Mesendoderm (in vitro differentiated cells): ENCODE measurements at regions not wholly inside any gene's neighbourhood (a gene's known extent, or its start where the extent isn't known, plus 50 kb on each side); places are given as distances from the start of the nearest gene placed in this dataset.

ENCODE experiments used
- DNase-seq: peaks from one replicate; pipeline ENCODE4 v3.0.0; 2013
- H2AK5ac ChIP-seq: 2 replicates; pipeline ENCODE4 v1.6.1; 2013; ENCODE audit warnings: low read length, inconsistent platforms
- H2BK120ac ChIP-seq: 2 replicates; pipeline ENCODE4 v1.6.1; 2013; ENCODE audit warnings: low read depth, mild to moderate bottlenecking, low read length, moderate library complexity, mixed read lengths
- H2BK15ac ChIP-seq: replicated peaks from 2 replicates; pipeline ENCODE4 v1.6.1; 2013; ENCODE audit warnings: low read depth, mild to moderate bottlenecking, moderate library complexity
- H2BK5ac ChIP-seq: 2 replicates; pipeline ENCODE4 v1.6.1; 2013; ENCODE audit warnings: low read length, inconsistent platforms
- H3K18ac ChIP-seq: 2 replicates; pipeline ENCODE4 v1.6.1; 2013; ENCODE audit warnings: mild to moderate bottlenecking, low read length, mixed read lengths
- H3K23ac ChIP-seq: one replicate; pipeline ENCODE4 v1.6.1; 2013; ENCODE audit warnings: low read length
- H3K27ac ChIP-seq: 2 replicates; pipeline ENCODE4 v1.5.1; 2013; ENCODE audit warnings: low read depth, mild to moderate bottlenecking, inconsistent platforms, low read length, moderate library complexity
- H3K27me3 ChIP-seq: 2 replicates; pipeline ENCODE4 v1.6.1; 2013; ENCODE audit warnings: low read length, control low read depth, mild to moderate bottlenecking, inconsistent platforms; ENCODE audit not compliant: insufficient read depth, poor library complexity
- H3K36me3 ChIP-seq: 2 replicates; pipeline ENCODE4 v1.6.1; 2013; ENCODE audit warnings: low read length, inconsistent platforms; ENCODE audit not compliant: control insufficient read depth, insufficient read depth
- H3K4ac ChIP-seq: one replicate; pipeline ENCODE4 v1.6.1; 2013; ENCODE audit warnings: low read depth, mild to moderate bottlenecking, low read length, moderate library complexity
- H3K4me1 ChIP-seq: 2 replicates; pipeline ENCODE4 v1.6.1; 2013; ENCODE audit warnings: low read depth, low read length, inconsistent platforms; ENCODE audit not compliant: control insufficient read depth
- H3K4me2 ChIP-seq: 2 replicates; pipeline ENCODE4 v1.6.1; 2013; ENCODE audit warnings: low read length
- H3K4me3 ChIP-seq: 2 replicates; pipeline ENCODE4 v1.5.1; 2013; ENCODE audit warnings: mild to moderate bottlenecking, low read length
- H3K56ac ChIP-seq: one replicate; pipeline ENCODE4 v1.6.1; 2013; ENCODE audit warnings: low read length
- H3K79me1 ChIP-seq: 2 replicates; pipeline ENCODE4 v1.6.1; 2013; ENCODE audit warnings: low read length, inconsistent platforms
- H3K79me2 ChIP-seq: 2 replicates; pipeline ENCODE4 v1.6.1; 2013; ENCODE audit warnings: mild to moderate bottlenecking, low read length; ENCODE audit not compliant: control insufficient read depth, insufficient read depth
- H3K9ac ChIP-seq: 2 replicates; pipeline ENCODE4 v1.6.1; 2013; ENCODE audit warnings: low read length, inconsistent platforms
- H4K5ac ChIP-seq: one replicate; pipeline ENCODE4 v1.6.1; 2013; ENCODE audit warnings: low read length
- H4K8ac ChIP-seq: one replicate; pipeline ENCODE4 v1.6.1; 2013; ENCODE audit warnings: low read depth, mild to moderate bottlenecking, control low read depth, low read length, moderate library complexity
- WGBS: extraction: QIAGEN DNeasy Blood & Tissue Kit; methylation state at CpG from one replicate; pipeline ENCODE4 v1.1.7; 2013; ENCODE audit warnings: low lambda C conversion rate, missing lambda C conversion rate; ENCODE audit not compliant: insufficient coverage; ENCODE audit errors: extremely low coverage; 5-methylcytosine and 5-hydroxymethylcytosine counted together

DNA sequence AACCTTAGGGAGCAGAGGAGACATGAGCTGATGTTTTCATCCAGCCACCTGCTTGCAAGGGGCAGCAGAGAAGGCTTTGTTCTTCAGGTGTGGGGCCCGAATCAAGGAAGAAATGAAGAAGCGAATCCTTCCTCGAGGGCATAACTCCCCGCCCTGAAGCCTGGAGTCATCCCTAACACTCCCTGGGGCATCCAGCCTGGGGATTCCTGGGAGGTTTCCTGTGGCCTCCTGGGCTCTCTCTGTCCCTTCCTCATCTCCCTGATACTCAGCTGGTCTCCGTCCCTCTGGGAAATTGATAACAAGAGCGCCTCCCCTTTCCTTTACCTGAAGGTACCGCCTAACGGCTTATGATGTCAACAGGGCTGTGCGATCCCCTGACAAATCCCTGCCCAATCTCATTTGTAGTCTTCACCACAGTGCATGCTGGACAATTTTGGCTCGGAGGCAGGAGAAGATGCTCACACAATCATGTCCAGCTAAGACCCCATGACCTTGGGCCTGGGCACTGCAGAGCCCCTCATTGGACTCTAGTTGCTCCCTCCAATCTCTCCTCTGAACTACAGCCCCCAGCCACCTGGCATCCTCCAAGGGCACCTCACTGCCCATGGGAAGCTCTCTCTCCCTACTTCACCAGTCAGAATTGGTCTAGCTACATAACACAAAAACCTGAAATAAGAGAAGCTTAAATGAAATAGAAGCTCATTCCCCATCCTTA, 80.6 kb upstream of the RTL6 start:
- Histone ChIP-seq H3K23ac (no peak overlapping the region), H3K9ac (no peak overlapping the region), H3K4me1 (no peaks in the 10 kb centered on the region), H3K4ac (no peak overlapping the region), H3K18ac (no peak overlapping the region), H3K4me3 (no peak overlapping the region), H3K56ac (no peak overlapping the region), H3K79me1 (no peaks in the 10 kb centered on the region), H2BK120ac (no peak overlapping the region), H3K36me3 (no peaks in the 10 kb centered on the region), H2BK5ac (no peak overlapping the region), H3K79me2 (no peaks in the 10 kb centered on the region), H3K4me2 (no peak overlapping the region), H2BK15ac (no peak overlapping the region), H3K27me3 (no peaks in the 10 kb centered on the region), H3K27ac (no peak overlapping the region), H4K8ac (no peak overlapping the region), H4K5ac (no peak overlapping the region), H2AK5ac (no peak overlapping the region)
- no CpG with 5 or more reads among the region's 10 CpGs for WGBS
- no peak for DNase-seq

- no peaks in the 10 kb centered on the region for H3K79me1 ChIP-seq
- H3K27me3 ChIP-seq: no peaks in the 10 kb centered on the region
- no peak overlapping the region for H3K4me2 ChIP-seq
- H3K4me3 ChIP-seq: no peak overlapping the region
- no peak overlapping the region for H2AK5ac ChIP-seq
- H4K5ac ChIP-seq: no peak overlapping the region
- H4K8ac ChIP-seq: no peak overlapping the region
- H3K36me3 ChIP-seq: no peaks in the 10 kb centered on the region
- no peak overlapping the region for H2BK120ac ChIP-seq
- no peaks in the 10 kb centered on the region for H3K4me1 ChIP-seq
- H3K18ac ChIP-seq: no peak overlapping the region
- no peak overlapping the region for H3K56ac ChIP-seq
- WGBS: no CpG with 5 or more reads among the region's 3 CpGs
- no peak overlapping the region for H2BK5ac ChIP-seq
- H3K9ac ChIP-seq: no peak overlapping the region
- no peak overlapping the region for H3K27ac ChIP-seq
- no peaks in the 10 kb centered on the region for H3K79me2 ChIP-seq
- no peak overlapping the region for H2BK15ac ChIP-seq
- H3K4ac ChIP-seq: no peak overlapping the region
- no peak overlapping the region for H3K23ac ChIP-seq
- no peak for DNase-seq
Observed at GRCh38 chr22:44578110-44578457, 80.1 kb upstream of the RTL6 start.

DNA sequence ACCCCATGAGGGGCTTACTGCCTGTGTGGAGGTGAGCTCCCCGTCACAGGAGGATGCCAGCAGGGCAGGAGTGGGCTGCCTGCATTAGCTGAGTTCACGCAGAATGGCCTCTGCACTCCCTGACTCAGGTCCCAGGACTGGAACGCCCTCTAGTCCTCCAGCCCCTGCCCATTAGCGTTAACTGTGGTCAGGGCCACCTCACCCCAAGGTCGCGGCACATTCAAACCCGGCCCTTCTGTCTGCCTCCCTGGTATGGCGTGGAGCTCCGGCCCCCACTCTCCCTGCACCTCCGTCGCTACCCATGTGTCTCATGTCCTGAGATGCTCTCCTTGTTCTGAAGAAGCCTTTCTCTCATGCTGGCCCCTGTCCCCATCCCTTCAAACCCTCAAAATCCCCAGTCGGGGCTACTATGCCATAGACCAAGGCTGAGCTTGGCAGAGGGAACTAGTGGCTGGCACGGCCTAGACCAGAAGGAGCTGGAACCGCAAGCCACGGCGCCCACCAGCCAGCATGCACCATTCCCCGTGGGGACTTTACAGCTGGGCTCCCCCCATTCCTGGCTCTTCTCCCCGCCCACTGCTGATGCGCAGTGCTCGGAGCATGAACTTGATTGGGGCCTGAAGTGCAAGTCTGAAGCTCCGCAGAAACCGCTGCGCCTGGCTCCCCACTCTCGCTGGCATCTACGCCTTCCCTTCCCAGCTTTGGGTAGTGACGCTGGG, 79.5 kb upstream of the RTL6 start:
- no peak overlapping the region for H4K5ac ChIP-seq
- no peak overlapping the region for H2AK5ac ChIP-seq
- no peaks in the 10 kb centered on the region for H3K4me1 ChIP-seq
- no peak for DNase-seq
- H2BK15ac ChIP-seq: no peak overlapping the region
- H3K23ac ChIP-seq: no peak overlapping the region
- no peak overlapping the region for H4K8ac ChIP-seq
- H3K4me2 ChIP-seq: no peak overlapping the region
- WGBS: no CpG with 5 or more reads among the region's 26 CpGs
- no peak overlapping the region for H3K9ac ChIP-seq
- H3K56ac ChIP-seq: no peak overlapping the region
- H3K79me2 ChIP-seq: no peaks in the 10 kb centered on the region
- H3K27me3 ChIP-seq: no peaks in the 10 kb centered on the region
- H2BK120ac ChIP-seq: no peak overlapping the region
- no peak overlapping the region for H3K27ac ChIP-seq
- H3K4ac ChIP-seq: no peak overlapping the region
- H3K79me1 ChIP-seq: no peaks in the 10 kb centered on the region
- H3K4me3 ChIP-seq: no peak overlapping the region
- H3K18ac ChIP-seq: no peak overlapping the region
- H3K36me3 ChIP-seq: no peaks in the 10 kb centered on the region
- H2BK5ac ChIP-seq: no peak overlapping the region

DNA sequence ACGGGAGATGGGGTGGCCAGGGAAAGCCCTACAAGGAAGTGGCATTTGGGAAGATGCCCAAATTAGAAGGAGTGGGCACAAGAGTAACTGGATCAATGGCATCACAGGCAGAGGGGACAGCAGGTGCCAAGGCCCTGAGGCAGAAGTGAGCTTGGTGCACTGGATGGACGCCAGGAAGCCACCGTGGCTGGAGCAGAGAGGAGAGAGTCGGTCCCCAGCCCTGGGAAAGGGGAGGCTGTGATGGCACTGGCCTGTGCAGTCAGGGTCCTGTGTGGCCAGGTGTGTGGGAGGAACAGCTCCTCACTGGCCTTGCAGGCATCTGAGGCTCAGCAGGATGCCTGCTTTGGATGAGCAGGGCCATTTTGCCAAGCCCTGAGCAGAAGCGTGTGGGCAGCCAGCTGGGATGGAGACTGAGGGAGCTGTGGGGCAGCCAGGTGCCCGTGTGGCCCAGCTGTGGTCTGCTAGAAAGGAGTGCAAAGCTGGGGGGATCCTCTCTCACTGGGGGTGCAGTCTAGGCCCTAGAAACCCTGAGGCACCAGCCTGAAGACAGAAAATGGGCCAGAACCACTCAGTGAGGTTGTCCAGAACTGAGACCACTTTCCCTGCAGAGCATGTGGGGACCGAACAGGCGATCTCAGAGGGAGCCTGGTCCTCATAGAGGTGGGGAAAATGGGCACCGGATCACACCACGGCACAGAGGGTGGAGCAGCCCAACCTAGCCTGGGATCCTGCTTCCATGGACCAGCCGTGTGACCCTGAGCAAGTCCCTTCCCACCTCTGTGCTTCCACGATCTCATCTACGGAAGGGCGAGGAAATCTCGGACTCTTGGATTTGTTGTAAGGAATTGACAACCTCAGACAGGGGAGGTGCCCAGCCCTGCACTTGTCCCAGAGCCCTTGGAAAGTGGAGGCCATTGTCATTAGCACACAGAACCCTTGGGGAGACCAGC, 78.6 kb upstream of the RTL6 start:
- H3K27me3 ChIP-seq: no peaks in the 10 kb centered on the region
- no peak for DNase-seq

GRCh38 chr22:44575381-44576268, 77.6 kb upstream of the RTL6 start:
- Histone ChIP-seq H4K8ac (no peak overlapping the region), H3K23ac (no peak overlapping the region), H3K4me1 (no peaks in the 10 kb centered on the region), H3K27ac (no peak overlapping the region), H3K79me2 (no peaks in the 10 kb centered on the region), H2BK120ac (no peak overlapping the region), H2BK15ac (no peak overlapping the region), H3K56ac (no peak overlapping the region), H3K4me2 (no peak overlapping the region), H4K5ac (no peak overlapping the region), H3K4ac (no peak overlapping the region), H3K79me1 (no peaks in the 10 kb centered on the region), H3K9ac (no peak overlapping the region), H3K27me3 (no peaks in the 10 kb centered on the region), H2BK5ac (no peak overlapping the region), H2AK5ac (no peak overlapping the region), H3K18ac (no peak overlapping the region), H3K4me3 (no peak overlapping the region), H3K36me3 (no peaks in the 10 kb centered on the region)
- no CpG with 5 or more reads among the region's 7 CpGs for WGBS
- DNase-seq: no peak

More for the DNA sequence above, 78.6 kb upstream of the RTL6 start:
- Histone ChIP-seq H3K56ac (no peak overlapping the region), H4K5ac (no peak overlapping the region), H4K8ac (no peak overlapping the region), H2BK15ac (no peak overlapping the region), H3K4me2 (no peak overlapping the region), H3K79me1 (no peaks in the 10 kb centered on the region), H3K27ac (no peak overlapping the region), H3K4ac (no peak overlapping the region), H2BK120ac (no peak overlapping the region), H3K23ac (no peak overlapping the region), H3K4me1 (no peaks in the 10 kb centered on the region), H3K79me2 (no peaks in the 10 kb centered on the region), H2AK5ac (no peak overlapping the region), H3K36me3 (no peaks in the 10 kb centered on the region), H3K9ac (no peak overlapping the region), H2BK5ac (no peak overlapping the region), H3K18ac (no peak overlapping the region), H3K4me3 (no peak overlapping the region)
- WGBS: no CpG with 5 or more reads among the region's 15 CpGs
